HG03045 (cell line): ENCODE measurements at regions not wholly inside any gene's neighbourhood (a gene's known extent, or its start where the extent isn't known, plus 50 kb on each side); places are given as distances from the start of the nearest gene placed in this dataset.

Experiments used
- ATAC-seq: cut with Tn5 transposase; IDR thresholded peaks from one replicate; pipeline ENCODE4 v1.9.1; 2021; ENCODE audit warnings: mild to moderate bottlenecking, moderate library complexity; ENCODE audit not compliant: unreplicated experiment

DNA sequence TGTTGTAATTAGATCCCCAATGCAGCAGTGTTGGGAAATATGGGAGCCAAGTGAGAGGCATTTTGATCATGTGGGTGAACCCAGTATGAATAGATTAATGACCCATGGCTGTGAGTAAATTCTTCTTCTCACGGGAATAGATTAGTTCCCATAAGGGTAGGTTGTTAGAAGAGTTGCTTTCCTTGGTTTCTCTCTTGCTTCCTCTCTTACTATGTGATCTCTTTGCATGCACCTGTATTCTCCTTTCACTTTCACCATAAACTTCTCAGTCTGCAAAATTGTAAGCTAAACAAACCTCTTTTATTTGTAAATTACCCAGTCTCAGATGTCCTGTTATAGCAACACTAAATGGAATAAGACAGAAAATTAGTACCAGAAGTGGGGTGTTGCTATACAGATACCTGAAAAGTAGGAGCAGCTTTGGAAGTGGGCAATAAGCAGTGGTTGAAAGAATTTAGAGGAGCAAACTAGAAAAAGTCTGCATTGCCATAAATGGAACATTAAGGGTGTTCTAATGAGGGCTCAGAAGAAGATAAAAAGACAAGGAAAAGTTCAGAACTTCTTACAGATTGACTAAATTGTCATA is 1090.0 kb upstream of the ARRDC3 start:
- ATAC-seq: no peak

DNA sequence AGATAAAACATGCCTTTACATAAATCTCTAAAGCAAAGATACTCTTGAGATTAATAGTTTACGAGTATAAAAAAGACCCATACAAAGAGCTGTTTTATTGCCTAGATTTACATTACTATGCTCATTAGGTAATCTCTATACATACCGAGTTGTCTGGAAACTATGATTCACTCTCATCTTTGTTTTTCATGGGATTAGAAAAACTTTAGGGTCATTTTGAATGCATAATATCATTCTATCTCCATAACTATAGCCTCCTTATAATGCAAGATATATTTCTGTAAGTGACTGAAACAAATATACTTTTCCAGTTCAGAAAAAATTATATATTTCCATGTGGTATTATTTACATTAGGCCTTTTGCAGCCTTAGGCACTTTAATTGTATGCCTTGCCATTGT is 1088.7 kb upstream of the ARRDC3 start:
- ATAC-seq: no peak

DNA sequence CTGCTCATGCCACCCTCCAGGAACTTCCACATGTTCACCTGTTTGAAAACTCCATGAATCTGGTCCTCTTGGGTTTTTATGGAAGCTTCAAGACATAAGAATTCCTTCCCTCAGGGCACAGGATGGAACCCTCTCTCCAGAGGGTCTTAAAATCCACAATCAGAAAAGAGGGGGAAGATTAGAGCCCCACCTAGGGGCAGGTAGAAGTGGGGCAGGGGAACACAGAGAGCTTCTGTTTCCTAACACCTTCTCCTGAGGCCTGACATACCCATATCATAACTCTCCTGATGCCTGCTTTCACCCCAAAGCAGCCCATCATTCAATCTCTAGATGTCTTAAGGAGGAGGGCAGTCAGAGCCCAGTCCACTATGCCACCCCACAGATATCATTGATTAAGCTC is 1087.7 kb upstream of the ARRDC3 start:
- no peak for ATAC-seq

DNA sequence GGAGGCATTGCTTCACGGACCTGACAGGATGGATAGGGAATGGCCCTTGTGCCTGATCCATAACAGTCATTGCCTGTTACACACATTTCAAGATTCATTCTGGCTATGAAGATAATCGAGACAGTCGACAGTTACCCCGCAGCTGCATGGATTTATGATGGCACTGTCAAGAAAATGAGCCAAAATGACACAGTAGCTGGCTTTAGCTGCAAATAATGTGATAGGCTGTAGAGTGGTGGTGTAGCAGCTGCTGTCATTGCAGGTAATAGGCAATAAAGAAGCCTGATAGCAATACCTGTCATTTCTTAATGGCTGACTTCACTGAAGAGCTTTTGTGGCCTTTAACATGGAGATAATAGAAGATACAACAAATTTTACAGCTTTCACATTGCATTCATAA is 1085.2 kb upstream of the ARRDC3 start:
- no peak for ATAC-seq

DNA sequence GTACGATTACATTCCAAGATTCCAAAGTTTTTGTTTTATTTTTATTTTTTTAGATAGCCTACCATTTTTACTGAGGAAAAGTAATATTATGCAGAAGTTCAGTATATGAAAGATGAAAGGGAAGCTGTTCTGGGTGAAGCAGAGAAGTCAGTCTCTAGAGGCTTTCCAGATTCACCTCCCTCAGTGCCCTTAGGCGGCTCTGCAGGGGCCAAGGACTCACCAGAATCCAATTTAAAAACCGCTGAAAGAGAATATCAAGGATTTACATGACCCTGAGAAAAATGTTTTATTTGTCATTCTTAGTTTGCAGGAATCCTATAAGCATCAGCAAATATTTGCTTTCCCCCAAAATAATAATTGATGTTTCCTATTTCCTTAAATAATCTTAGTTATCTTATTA is 1084.6 kb upstream of the ARRDC3 start:
- ATAC-seq: no peak

DNA sequence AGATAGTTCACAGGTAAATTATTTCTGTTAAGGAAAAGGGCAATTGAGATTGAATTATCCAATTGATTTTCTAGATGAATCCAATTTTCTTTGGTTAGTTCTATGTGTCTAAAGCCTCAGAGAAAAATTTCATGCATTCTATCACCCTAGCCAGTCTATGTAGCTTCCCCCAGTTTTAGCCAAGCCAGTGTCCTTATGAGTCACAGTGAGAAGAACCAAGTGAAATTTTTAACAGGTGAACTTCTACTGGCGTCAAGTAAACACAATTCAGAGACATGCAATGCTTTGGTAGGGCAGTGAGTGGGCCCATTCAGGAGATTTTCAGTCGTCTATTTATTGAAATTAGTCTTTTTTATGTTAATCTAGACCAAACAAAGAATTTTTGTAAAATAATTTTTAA is 1077.4 kb upstream of the ARRDC3 start:
- ATAC-seq: no peak

DNA sequence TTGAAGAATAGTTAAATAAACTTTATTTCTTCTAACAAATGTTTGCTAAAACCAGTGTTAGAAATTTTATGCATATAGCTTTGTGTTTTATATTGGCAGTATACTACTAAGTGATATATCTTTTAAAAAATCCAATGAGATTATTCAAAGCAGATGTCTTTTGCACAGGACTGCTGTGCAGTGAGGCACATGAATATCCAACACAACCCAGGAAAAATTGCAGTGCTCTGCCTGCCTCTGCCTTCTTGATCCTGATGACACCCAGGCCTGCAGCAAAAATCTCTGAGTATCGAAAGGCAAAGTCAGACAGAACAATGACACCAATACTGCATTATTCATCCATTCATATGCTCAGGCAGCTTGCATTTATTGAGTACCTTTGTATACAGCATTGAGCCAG is 1076.5 kb upstream of the ARRDC3 start:
- ATAC-seq: no peak

DNA sequence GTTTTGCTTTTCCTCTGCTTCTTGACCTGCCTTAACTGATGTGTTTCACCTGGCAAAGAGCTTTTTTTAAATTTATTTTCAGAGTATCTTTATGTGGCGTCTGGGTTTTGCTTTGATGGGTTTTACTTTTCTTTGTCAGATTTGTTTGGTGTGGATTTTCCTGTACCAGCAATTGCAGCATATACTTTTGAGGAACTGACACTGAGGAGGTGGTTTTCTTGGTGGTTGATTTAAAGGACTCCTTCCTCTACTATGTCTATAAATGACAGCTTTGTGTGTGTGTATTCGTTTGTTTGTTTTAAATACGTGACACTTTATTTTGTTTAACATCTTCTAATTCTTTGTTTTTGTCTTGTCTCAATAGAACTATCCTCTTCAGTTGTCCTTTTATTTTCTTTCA is 1071.9 kb upstream of the ARRDC3 start:
- peak; percentile 97 for ATAC-seq

DNA sequence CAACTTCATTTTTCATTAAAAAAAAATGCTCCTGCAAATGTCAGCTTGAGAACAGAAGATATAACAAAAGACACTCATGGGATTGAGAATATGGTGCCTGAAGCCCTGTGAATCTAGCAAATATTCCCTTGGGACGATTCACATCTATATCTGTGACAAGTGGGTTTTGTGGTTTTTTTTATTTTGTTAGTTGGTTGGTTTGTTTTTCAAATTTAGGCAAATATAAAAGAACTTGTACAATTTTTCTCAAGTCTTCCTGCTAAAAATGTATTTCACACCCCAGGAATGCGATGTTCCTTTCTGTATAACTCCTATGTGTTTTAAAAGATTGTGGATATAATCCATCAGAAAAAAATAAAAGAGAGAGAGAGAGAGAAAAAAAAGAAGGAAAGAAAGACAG is 1061.8 kb upstream of the ARRDC3 start:
- no peak for ATAC-seq

DNA sequence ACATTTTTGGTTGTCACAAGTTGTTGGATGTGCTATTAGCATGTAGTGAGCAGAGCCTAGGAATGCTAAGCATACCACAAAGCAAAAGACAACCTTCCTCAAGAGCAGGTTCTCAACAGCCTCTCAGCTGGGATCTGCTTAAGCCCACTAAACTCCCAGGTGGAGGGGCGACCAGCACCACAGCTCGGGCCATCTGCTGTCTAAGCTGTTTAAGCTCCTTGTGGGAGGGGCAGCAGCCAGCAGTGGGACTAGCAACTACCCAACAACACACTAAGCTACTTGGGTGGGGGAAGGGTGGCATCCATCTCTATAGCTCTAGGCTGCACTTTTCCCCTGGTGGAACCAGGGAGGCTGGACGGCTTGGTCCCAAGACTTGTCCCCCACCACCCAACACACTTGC is 1052.7 kb upstream of the ARRDC3 start:
- no peak for ATAC-seq

DNA sequence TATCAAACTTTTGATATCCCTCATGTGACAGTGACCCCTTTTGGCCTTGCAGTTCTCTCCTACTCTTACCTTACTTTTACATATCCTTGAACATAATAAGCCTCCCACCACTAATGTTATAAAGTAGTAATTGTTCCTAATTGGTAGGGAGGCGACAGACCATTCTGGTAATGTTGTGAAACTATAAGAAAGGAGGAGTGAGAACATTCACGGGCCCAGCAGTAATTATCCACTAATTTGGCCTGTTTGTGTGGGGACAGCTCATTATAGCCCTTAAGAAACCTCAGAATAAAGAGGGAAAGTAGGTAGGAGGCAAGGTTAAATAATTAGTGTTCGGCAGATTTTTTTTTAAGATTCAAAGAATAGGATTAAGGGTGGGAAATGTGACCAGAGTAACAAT is 1046.5 kb upstream of the ARRDC3 start:
- no peak for ATAC-seq

DNA sequence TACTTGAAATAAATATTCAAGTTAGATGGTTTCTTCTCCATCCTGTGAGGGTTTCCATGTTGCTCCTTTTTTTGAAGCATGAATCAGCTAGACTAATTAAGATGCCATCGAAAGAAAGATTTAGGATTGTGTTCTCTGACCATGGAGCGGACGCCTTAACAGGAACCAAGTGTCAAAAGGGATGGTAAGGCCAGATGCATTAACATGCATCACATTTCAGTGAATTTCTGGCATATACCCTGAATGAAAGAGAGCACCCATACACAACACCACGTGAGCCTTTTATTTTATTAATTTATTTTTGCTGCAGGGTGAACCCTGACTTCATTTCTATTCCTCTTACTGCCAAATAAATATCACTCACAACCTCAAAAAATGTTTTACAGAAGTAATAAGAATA is 1045.3 kb upstream of the ARRDC3 start:
- no peak for ATAC-seq

DNA sequence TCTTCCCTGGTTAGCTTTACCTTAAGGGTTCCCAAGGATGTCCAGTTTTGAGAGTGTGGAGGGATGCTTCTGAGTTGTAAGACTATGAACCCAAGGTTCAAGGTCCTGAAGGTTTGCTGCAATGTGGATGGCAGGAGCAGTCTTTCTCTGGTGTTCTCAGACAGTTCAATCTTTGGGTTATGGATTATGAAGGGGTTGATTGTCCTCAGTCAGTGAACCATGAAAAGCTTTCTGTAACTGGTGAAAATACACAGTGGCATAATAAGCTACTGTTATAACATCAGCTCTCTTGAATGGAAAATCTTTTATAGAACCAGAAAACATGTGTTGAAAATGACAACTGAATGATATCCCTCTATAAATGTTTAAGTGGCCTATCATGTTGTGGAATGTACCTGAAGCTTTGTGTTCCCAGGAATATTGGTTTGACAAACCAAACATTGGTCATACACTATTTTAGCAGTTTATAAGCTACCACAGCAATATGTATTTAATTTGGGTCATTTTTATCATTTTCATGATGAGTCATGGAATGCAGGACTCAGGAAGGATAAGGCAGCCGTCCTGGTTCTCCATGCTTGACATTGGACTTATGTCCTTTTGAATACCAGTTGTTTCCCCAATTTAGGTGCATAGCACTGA is 1041.8 kb upstream of the ARRDC3 start:
- ATAC-seq: no peak

DNA sequence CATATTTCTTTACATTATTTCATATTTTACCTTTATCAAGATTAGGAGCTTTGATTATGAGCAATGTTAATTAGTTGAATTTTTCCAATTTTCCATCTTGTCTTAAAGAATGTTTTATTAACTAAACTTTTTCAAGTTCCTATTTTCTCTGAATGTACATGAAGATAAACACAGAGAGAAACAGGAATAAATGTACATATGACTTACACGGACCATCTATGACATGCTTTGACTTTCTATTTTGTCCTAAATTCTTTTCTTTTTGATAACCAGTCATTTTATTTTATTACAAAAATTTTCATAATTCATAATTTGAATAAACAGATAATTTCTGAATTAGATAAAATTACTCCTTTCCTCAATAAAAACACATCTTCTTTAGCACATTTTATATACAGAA is 1038.8 kb upstream of the ARRDC3 start:
- no peak for ATAC-seq

DNA sequence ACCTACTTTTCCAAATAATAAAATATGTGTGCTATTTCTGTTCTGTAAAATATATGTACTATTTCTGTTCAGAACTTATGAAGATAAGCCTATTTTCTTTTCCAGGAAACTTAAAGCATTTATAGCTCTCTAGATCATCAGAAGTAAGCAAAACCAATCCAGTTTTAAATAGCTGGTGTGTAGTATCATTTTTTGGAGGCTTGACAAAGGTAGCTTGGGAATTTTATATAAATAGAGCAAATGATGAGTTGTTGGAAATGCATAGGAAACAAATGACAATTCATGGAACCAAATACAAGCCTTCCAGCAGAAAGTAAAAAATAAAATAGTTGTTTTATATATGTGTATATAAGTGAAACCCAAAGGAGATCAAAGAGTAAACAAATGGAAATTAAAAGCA is 1038.1 kb upstream of the ARRDC3 start:
- no peak for ATAC-seq

DNA sequence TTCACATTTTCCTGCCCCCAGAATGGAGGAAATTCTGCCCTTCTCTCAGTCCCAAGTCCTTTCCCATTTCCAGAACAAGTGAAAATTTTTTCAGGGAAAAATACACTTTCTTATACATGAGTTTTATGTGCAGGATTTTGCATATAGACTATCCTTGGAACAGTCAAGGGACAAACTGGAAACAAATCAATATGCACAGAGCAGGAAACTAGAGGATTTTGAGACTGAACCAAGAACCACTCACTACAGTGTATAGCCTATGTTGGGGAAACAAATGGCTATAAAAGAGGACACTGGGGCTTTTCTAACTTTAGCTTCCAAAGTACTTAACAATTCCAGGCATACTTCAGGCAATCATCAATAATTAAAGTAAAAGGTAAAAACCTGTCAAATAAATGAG is 1036.1 kb upstream of the ARRDC3 start:
- no peak for ATAC-seq

DNA sequence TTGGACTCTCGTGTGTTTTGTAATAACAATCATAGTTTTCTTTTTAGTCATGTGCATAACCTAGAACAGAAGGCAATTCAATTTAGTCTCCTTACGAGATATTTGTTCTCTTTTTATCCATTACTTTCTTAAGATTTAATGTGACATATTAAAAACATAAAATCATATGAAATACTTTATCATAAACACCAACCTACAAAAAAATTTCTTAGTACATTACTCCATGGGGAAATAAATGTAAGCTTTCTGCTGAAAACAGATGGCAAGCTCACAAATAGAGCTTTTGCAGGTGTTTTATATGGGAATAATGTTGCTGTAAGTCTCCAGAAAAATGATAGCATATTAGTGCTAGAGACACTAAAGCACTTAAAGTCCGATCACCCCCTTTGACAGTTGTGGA is 1035.2 kb upstream of the ARRDC3 start:
- ATAC-seq: no peak

DNA sequence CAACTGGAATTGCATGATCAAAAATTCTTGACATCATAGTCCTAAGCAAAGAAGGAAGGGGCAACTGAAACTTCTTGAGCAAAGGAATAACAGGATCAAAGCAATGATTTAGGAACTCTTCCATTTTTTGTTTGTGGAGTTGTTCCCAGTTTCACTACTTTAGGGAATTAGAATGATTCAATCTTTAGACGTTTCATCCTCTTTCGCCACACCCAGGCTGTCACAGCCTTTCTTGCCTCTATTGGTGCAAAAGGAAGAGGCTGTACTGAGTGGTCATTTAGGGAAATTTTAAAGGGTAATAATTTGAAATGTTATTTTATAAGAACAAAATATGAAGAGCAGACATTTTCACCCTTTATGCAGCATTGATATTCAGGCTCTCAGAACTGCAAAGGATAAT is 1026.0 kb upstream of the ARRDC3 start:
- ATAC-seq: no peak

DNA sequence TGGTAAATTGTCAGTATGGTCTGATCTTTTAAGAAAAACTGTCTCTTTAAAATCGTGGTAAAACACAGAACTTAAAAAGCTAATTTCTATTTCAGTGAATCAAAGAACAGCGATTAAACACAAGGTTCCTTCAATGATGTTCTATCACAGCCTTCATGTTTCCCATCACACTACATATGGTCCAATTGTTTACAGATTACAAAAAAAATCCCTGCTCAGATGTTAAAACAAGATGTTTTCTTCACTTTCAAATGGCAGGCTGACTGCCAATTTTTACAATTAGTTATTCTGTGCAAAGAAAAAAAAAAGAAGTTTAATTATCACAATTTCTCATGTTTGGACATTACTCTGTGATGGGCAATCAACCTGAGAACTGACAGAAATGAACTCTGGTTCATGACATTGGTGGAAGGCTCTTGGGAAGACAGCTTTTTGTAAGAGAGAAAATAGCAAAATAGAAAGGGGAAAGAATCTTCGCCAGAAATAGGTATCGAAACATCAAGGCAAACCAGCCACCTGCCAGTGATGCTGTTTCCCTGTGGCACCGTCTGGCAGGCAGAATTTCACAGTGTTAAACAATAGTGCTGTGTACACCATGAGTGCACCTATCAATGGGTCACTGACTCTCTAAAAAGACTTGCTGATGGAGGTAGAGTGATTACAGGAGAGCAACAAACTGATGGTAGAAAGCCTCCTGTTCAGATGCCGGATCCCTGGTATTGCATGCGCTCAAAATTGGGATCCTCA is 1020.0 kb upstream of the ARRDC3 start:
- no peak for ATAC-seq

DNA sequence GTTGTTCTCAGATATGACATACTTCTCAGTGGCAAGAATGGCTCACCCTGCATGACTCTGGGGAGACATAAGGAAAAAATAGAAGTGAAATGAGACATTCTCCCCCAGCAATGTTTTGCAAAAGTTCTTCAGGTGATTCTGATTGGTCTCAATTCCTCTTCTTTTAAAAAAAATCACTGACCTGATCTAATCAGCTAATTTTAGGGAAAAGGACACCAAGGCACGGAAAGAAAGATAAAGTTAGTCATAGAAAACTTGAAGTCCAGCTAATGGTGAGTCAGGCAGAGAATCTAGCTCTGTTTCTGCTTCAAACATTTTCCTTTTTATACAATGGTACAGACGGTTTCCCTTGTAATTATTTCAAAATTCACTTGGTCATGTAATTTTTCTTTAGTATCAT is 1018.9 kb upstream of the ARRDC3 start:
- ATAC-seq: no peak

DNA sequence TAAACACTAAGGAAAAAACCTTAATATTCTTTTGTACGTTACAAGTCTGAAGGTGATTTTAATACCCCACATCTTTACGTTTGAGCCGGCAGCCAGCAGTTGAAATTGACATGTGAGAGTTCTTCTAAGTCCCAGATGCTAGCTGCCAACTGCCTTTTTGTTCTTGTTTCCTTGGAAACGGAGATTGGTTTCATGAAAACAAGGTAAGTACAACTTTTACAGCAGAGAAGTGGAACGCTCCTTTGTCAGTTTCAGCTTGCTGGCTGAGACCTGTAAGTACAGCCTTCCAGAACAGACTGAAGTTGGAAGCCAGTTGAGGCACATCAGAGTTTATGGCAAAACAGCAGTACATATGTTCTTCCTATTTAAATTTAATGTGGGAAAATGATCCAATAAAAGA is 1018.4 kb upstream of the ARRDC3 start:
- ATAC-seq: no peak

DNA sequence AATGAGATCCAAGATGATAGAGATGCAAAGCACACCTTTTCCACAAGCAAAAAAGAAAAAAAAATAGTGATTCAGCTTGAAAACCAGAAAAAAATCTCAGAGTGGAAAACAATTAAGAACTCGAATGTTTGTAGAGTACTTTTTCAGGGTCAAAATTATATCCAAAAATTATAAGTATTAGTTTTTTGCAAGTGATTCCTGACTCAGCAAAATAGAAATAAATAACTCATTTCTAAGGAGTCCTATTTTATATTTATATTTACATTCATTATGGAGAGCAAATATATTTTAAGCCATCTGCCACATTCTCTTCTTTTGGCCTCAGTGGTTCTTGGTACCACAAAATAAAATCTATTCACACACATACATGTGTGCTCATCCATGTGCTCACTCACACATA is 1011.8 kb upstream of the ARRDC3 start:
- ATAC-seq: no peak

DNA sequence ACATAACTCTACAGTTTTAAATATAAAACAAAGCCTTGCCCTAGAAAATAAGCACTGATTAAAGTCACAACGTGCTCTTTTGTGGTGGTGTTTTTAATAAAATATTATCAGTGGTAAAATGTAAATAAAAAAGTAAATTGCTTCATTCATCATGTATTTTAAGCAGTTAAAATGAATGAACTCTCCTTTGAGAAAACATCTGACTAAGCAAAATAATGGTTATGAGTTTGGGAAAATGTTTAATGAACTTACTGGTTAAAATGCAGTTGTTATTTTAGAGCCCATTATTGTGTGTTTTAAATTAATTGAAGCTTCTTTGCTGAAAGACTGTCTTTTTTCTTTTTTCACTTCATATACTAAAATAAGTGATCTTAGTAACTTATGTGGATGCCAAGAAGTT is 1007.5 kb upstream of the ARRDC3 start:
- ATAC-seq: no peak
